Astrocyte (in vitro differentiated cells and primary cell): ENCODE measurements at regions not wholly inside any gene's neighbourhood (a gene's known extent, or its start where the extent isn't known, plus 50 kb on each side); places are given as distances from the start of the nearest gene placed in this dataset.

Experiments
- DNase-seq: peaks from one replicate; pipeline ENCODE4 v3.0.0-alpha.2; 2010; ENCODE audit warnings: low read depth
- FAIRE-seq: peaks from 2 replicates; lab custom pipeline; 2011; peaks lifted over from hg19 to GRCh38; lab: Jason Lieb, UNC
- H2AFZ ChIP-seq: 2 replicates; pipeline ENCODE4 v1.6.0; 2012; ENCODE audit warnings: low read depth, low read length, inconsistent platforms
- H3K27ac ChIP-seq: 2 replicates; pipeline ENCODE4 v1.5.1; 2011; ENCODE audit warnings: low read depth, low read length, inconsistent platforms
- H3K27me3 ChIP-seq: 2 replicates; pipeline ENCODE4 v1.6.0; 2011; ENCODE audit warnings: low read length, inconsistent platforms; ENCODE audit not compliant: insufficient read depth
- H3K36me3 ChIP-seq: 2 replicates; pipeline ENCODE4 v1.5.1; 2011; ENCODE audit warnings: low read length, inconsistent platforms; ENCODE audit not compliant: insufficient read depth
- H3K4me1 ChIP-seq: 2 replicates; pipeline ENCODE4 v1.5.1; 2011; ENCODE audit warnings: low read length, inconsistent platforms; ENCODE audit not compliant: insufficient read depth
- H3K4me2 ChIP-seq: 2 replicates; pipeline ENCODE4 v1.6.0; 2012; ENCODE audit warnings: low read length, inconsistent platforms
- H3K4me3 ChIP-seq: 2 replicates; pipeline ENCODE4 v1.5.1; 2011; ENCODE audit warnings: low read depth, mild to moderate bottlenecking, low read length, inconsistent platforms; ENCODE audit not compliant: insufficient read depth
- H3K79me2 ChIP-seq: 2 replicates; pipeline ENCODE4 v1.6.0; 2012; ENCODE audit warnings: mild to moderate bottlenecking, low read length, inconsistent platforms; ENCODE audit not compliant: insufficient read depth
- H3K9ac ChIP-seq: 2 replicates; pipeline ENCODE4 v1.6.0; 2012; ENCODE audit warnings: mild to moderate bottlenecking, low read length, inconsistent platforms
- H3K9me3 ChIP-seq: 2 replicates; pipeline ENCODE4 v1.5.1; 2012; ENCODE audit warnings: low read depth, mild to moderate bottlenecking, low read length, inconsistent platforms; ENCODE audit not compliant: insufficient read depth
- H4K20me1 ChIP-seq: 2 replicates; pipeline ENCODE4 v1.6.0; 2012; ENCODE audit warnings: low read length, inconsistent platforms; ENCODE audit not compliant: insufficient read depth
- H3K27ac Mint-ChIP-seq: one replicate; pipeline ENCODE4 v1.8.0; 2021; ENCODE audit warnings: mild to moderate bottlenecking, mixed read lengths; ENCODE audit not compliant: unreplicated experiment
- H3K27me3 Mint-ChIP-seq: one replicate; pipeline ENCODE4 v1.8.0; 2021; ENCODE audit warnings: low read depth, mixed read lengths; ENCODE audit not compliant: unreplicated experiment
- H3K36me3 Mint-ChIP-seq: one replicate; pipeline ENCODE4 v1.8.0; 2021; ENCODE audit warnings: low read depth, mixed read lengths; ENCODE audit not compliant: unreplicated experiment
- H3K4me1 Mint-ChIP-seq: one replicate; pipeline ENCODE4 v1.8.0; 2021; ENCODE audit warnings: low read depth, mixed read lengths; ENCODE audit not compliant: unreplicated experiment
- H3K4me3 Mint-ChIP-seq: one replicate; pipeline ENCODE4 v1.8.0; 2021; ENCODE audit warnings: mild to moderate bottlenecking, moderate library complexity, mixed read lengths; ENCODE audit not compliant: unreplicated experiment
- H3K9me3 Mint-ChIP-seq: one replicate; pipeline ENCODE4 v1.8.0; 2021; ENCODE audit warnings: mild to moderate bottlenecking, mixed read lengths; ENCODE audit not compliant: unreplicated experiment
- EZH2 ChIP-seq: IDR thresholded peaks from 2 replicates; pipeline ENCODE4 v1.6.1; 2012; ENCODE audit warnings: mild to moderate bottlenecking, low read length, inconsistent platforms; ENCODE audit not compliant: insufficient read depth
- TF ChIP-seq, protein P1 (sequence below): IDR thresholded peaks from 2 replicates; pipeline ENCODE4 v1.5.1; 2011; ENCODE audit warnings: low read depth, mild to moderate bottlenecking, inconsistent platforms, low read length, moderate library complexity; ENCODE audit not compliant: insufficient read depth

GRCh38 chr11:13102513-13102840, 93.4 kb downstream of the RASSF10 start:
- no peaks in the 10 kb centered on the region for H3K4me1 Mint-ChIP-seq
- Histone ChIP-seq H3K36me3 (no peaks in the 10 kb centered on the region), H4K20me1 (no peaks in the 10 kb centered on the region), H3K27ac (no peak overlapping the region), H3K79me2 (no peaks in the 10 kb centered on the region), H2AFZ (no peak overlapping the region), H3K27me3 (peaks cover 9% of the 10 kb centered on the region), H3K4me3 (no peak overlapping the region), H3K4me2 (no peak overlapping the region), H3K9ac (no peak overlapping the region), H3K9me3 (peaks cover 4% of the 10 kb centered on the region), H3K4me1 (no peaks in the 10 kb centered on the region)
- peaks cover 7% of the 10 kb centered on the region for H3K27me3 Mint-ChIP-seq
- H3K36me3 Mint-ChIP-seq: no peaks in the 10 kb centered on the region
- TF ChIP-seq, protein P1, sequence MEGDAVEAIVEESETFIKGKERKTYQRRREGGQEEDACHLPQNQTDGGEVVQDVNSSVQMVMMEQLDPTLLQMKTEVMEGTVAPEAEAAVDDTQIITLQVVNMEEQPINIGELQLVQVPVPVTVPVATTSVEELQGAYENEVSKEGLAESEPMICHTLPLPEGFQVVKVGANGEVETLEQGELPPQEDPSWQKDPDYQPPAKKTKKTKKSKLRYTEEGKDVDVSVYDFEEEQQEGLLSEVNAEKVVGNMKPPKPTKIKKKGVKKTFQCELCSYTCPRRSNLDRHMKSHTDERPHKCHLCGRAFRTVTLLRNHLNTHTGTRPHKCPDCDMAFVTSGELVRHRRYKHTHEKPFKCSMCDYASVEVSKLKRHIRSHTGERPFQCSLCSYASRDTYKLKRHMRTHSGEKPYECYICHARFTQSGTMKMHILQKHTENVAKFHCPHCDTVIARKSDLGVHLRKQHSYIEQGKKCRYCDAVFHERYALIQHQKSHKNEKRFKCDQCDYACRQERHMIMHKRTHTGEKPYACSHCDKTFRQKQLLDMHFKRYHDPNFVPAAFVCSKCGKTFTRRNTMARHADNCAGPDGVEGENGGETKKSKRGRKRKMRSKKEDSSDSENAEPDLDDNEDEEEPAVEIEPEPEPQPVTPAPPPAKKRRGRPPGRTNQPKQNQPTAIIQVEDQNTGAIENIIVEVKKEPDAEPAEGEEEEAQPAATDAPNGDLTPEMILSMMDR: no peak
- no peak for TF ChIP-seq EZH2
- H3K9me3 Mint-ChIP-seq: peaks cover 2% of the 10 kb centered on the region
- no peak for DNase-seq
- H3K4me3 Mint-ChIP-seq: no peak overlapping the region
- no peak for FAIRE-seq
- no peak overlapping the region for H3K27ac Mint-ChIP-seq

DNA sequence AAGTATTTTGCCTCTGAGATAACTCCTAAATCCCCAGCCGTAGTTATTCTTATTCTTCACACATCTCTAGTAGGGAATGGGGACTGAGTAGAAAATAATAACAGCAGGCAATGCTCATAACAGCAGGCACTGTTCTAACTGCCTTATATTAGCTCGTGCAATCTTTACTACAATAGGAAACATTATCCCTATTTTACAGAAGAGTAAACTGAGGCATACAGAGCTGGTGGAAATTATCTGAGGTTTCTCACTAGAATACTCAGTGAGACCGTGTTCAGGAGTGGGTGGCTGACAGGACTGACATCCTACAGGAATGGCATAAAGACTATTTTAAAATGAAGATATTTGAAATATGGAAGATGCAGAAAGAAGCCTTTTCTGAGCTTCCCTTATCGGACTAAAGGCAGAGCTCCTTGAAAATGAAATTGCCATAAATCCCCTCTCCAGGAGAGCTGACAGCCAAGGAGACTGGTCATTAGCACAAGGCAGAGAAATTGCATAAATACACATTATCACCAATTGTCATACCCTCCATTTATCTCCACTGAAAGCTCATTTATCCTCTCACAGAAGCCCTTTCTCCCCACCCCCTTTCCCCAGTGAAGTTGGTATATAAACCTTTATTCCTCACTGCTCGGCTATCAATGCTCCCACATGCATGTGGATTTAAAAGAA, 93.9 kb downstream of the RASSF10 start:
- TF ChIP-seq EZH2: no peak
- TF ChIP-seq, protein P1: no peak
- Mint-ChIP-seq H3K9me3 (peaks cover 2% of the 10 kb centered on the region), H3K4me3 (no peak overlapping the region), H3K4me1 (no peaks in the 10 kb centered on the region), H3K36me3 (no peaks in the 10 kb centered on the region), H3K27ac (peak overlapping the region; percentile 6), H3K27me3 (peaks cover 9% of the 10 kb centered on the region)
- Histone ChIP-seq H2AFZ (no peak overlapping the region), H3K9me3 (peaks cover 4% of the 10 kb centered on the region), H3K9ac (no peak overlapping the region), H3K27ac (no peak overlapping the region), H3K4me1 (no peaks in the 10 kb centered on the region), H3K4me2 (no peak overlapping the region), H3K79me2 (no peaks in the 10 kb centered on the region), H3K36me3 (no peaks in the 10 kb centered on the region), H3K4me3 (no peak overlapping the region), H4K20me1 (no peaks in the 10 kb centered on the region), H3K27me3 (peaks cover 9% of the 10 kb centered on the region)
- FAIRE-seq: no peak
- no peak for DNase-seq

DNA sequence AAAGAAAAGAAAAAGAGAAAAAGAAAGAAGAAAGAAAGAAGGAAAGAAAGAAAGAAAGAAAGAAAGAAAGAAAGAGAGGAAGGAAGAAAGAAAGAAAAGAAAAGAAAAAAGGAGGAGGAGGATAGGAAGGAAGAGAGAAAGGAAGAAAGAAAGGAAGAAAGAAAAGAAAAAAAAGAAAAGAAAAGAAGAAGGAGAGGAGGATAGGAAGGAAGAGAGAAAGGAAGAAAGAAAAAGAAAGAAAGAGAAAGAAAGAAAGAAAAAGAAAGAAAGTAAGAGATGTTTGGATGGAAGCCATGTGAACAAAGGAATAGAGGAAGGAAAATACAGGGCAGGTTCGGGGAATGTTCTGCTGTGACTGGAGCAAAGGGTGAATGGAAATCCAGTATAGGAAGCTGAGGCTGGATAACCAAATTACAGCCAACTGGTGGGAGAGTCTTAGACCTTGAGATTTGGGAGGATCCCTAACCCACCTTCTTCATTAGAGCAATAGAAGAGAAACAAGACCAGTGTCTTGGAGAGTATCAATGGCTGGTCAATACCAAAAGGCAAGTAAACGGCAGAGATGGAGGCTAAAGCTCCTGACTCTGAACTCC, 94.9 kb downstream of the RASSF10 start:
- Histone ChIP-seq H3K79me2 (no peaks in the 10 kb centered on the region), H3K4me1 (no peaks in the 10 kb centered on the region), H3K9ac (no peak overlapping the region), H3K27ac (no peak overlapping the region), H4K20me1 (no peaks in the 10 kb centered on the region), H3K9me3 (peaks cover 6% of the 10 kb centered on the region), H3K4me2 (no peak overlapping the region), H3K36me3 (no peaks in the 10 kb centered on the region), H2AFZ (no peak overlapping the region), H3K4me3 (no peak overlapping the region), H3K27me3 (peaks cover 9% of the 10 kb centered on the region)
- Mint-ChIP-seq H3K9me3 (peaks cover 2% of the 10 kb centered on the region), H3K4me1 (peaks cover 4% of the 10 kb centered on the region), H3K27ac (no peak overlapping the region), H3K27me3 (peaks cover 9% of the 10 kb centered on the region), H3K36me3 (no peaks in the 10 kb centered on the region), H3K4me3 (no peak overlapping the region)
- FAIRE-seq (no peak), DNase-seq (no peak)
- TF ChIP-seq EZH2: no peak
- TF ChIP-seq, protein P1: no peak
